ENCODE measurements at regions not wholly inside any gene's neighbourhood (a gene's known extent, or its start where the extent isn't known, plus 50 kb on each side); places are given as distances from the start of the nearest gene placed in this dataset.

DNA sequence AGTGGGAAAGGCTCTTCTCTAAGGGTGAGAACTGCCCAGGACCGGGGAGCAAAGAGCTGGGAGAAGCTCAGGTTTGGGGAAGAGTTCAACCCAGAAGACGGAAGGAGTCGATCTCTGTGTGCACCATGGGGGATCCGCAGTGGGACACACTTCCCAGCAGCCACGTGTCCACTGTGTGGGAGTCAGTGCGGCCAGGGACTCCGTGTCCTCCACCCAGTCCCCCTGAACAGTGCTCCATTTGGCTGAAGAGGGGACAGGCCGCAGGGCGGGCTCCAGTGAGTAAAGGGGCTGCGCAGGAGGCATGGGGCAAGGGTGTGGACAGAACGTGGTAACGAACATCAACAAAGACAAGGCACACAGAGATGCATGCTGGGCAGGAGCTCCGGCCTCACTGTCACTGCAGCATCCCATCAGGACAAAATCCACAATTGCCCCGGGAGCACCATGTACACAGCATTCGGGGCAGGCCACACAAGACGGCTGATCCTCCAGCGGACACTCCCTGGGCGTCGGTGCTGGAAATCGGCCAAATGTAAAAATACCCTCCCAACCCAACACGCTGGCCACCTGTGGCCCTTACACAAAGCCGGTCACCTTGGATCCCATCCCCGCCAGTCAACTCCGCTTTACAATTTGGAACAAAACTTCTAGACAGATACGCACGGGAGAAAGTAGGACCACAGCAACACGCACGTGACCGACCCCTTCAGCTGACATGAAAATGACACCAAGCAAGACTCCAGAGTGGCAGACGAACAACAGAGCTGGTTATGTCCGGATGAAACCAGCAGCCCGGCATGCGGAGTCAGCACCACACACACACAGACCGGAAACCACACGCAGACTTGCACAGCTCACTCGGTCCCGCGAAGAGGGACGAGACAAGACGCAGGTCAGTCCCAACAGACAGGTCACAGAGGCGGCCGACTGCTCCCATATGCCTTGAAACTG, 366.8 kb downstream of the SHANK2 start:
- peaks cover 8% of the 10 kb centered on the region for H3K27me3 Mint-ChIP-seq (ENCODE audit: low read depth)
- no peak for DNase-seq (ENCODE audit: low spot score)
- TF ChIP-seq, protein P1, sequence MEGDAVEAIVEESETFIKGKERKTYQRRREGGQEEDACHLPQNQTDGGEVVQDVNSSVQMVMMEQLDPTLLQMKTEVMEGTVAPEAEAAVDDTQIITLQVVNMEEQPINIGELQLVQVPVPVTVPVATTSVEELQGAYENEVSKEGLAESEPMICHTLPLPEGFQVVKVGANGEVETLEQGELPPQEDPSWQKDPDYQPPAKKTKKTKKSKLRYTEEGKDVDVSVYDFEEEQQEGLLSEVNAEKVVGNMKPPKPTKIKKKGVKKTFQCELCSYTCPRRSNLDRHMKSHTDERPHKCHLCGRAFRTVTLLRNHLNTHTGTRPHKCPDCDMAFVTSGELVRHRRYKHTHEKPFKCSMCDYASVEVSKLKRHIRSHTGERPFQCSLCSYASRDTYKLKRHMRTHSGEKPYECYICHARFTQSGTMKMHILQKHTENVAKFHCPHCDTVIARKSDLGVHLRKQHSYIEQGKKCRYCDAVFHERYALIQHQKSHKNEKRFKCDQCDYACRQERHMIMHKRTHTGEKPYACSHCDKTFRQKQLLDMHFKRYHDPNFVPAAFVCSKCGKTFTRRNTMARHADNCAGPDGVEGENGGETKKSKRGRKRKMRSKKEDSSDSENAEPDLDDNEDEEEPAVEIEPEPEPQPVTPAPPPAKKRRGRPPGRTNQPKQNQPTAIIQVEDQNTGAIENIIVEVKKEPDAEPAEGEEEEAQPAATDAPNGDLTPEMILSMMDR (IDR thresholded peaks at IDR 0.05) = no peak
- H3K9me3 Mint-ChIP-seq (ENCODE audit: low read depth) = peaks cover 3% of the 10 kb centered on the region
- no peak overlapping the region for H3K4me3 Mint-ChIP-seq (ENCODE audit: unreplicated experiment)
- H3K4me1 Mint-ChIP-seq (ENCODE audit: low read depth) = peaks cover 6% of the 10 kb centered on the region
- H3K36me3 Mint-ChIP-seq (ENCODE audit: low read depth) = peaks cover 2% of the 10 kb centered on the region
- H3K27ac Mint-ChIP-seq (ENCODE audit: unreplicated experiment) = no peak overlapping the region

DNA sequence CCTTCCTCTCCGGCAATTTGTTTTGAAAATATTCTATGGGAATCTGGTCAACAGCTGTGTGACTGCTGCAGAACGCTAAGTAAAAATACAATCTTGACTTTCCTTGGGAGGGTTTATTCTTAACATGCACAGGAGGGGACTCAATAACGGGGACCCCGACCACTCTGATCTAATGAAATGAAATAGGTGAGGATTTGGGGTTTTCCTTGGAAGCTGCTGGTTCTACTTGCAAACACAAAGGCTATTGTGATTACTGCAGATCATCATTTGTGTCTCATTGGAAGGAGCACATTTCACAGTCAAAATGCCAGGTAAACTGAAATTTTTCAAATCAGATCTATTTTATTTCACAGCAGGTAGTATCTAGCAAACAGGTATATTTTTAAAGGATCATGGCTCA, 366.1 kb downstream of the SHANK2 start:
- H3K4me3 Mint-ChIP-seq (ENCODE audit: unreplicated experiment) = no peak overlapping the region
- H3K9me3 Mint-ChIP-seq (ENCODE audit: low read depth) = peaks cover 3% of the 10 kb centered on the region
- TF ChIP-seq, protein P1 (IDR thresholded peaks at IDR 0.05) = no peak
- H3K27ac Mint-ChIP-seq (ENCODE audit: unreplicated experiment) = no peak overlapping the region
- H3K36me3 Mint-ChIP-seq (ENCODE audit: low read depth) = peaks cover 2% of the 10 kb centered on the region
- H3K27me3 Mint-ChIP-seq (ENCODE audit: low read depth) = peaks cover 8% of the 10 kb centered on the region
- peaks cover 6% of the 10 kb centered on the region for H3K4me1 Mint-ChIP-seq (ENCODE audit: low read depth)
- DNase-seq (ENCODE audit: low spot score) = no peak

DNA sequence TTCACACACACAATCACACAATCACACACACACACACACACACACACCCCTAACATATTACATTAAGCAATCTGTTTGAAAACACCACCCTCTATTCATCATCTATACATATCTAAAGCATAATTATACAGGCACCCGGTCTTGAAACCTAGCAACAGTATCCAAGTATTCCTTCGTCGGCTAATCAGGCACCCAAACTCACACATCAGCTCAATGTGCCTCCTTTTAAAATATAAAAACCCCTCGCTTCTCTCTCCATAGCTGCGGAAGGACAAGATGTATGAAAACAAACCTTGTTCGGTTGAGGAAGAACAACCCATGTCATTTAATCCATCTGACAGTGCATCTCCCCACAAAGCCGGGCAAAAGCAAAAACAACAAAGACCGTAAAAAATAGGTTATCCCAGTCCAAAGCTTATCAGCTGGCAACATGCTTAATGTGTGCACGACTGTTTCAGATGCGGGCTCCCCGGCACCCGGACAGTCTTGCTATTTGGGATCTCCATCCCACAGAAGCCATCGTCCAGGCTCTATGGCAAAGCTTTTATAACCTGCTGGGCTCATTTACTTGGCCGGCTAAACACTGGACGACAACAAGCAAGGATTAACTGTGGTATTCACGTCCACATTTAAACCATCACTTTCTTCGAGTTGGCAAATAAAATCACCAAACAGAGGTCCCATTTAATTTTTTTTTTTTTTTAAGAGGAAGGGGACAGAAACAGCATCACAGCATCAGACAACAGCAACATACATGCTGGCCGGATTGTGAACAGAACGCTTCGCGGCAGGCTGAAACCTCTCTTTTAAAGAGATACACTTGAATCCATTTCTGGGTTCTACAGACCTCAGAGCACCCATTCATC, 365.5 kb downstream of the SHANK2 start:
- H3K4me1 Mint-ChIP-seq (ENCODE audit: low read depth) = peaks cover 6% of the 10 kb centered on the region
- peaks cover 3% of the 10 kb centered on the region for H3K9me3 Mint-ChIP-seq (ENCODE audit: low read depth)

DNA sequence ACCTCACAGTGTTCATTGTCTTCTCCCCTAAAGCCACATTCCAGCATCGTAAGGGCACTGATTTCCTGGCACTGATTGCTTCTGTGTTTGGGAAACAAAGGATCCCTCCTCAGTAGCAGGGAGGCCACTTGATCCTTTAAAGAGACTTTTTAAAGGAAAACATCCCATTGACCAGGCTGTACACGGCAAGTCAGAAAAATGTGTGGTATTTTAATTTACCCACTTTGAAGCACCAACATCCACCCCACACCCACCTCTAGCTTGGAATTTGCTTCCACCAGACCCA, 364.9 kb downstream of the SHANK2 start:
- peaks cover 3% of the 10 kb centered on the region for H3K9me3 Mint-ChIP-seq (ENCODE audit: low read depth)
- H3K36me3 Mint-ChIP-seq (ENCODE audit: low read depth) = peaks cover 2% of the 10 kb centered on the region
- TF ChIP-seq, protein P1 (IDR thresholded peaks at IDR 0.05) = no peak
- peaks cover 6% of the 10 kb centered on the region for H3K4me1 Mint-ChIP-seq (ENCODE audit: low read depth)
- no peak overlapping the region for H3K27ac Mint-ChIP-seq (ENCODE audit: unreplicated experiment)
- DNase-seq (ENCODE audit: low spot score) = no peak
- H3K4me3 Mint-ChIP-seq (ENCODE audit: unreplicated experiment) = no peak overlapping the region
- peaks cover 8% of the 10 kb centered on the region for H3K27me3 Mint-ChIP-seq (ENCODE audit: low read depth)

More for the DNA sequence above, 365.5 kb downstream of the SHANK2 start:
- TF ChIP-seq, protein P1 (IDR thresholded peaks at IDR 0.05) = no peak
- no peak overlapping the region for H3K27ac Mint-ChIP-seq (ENCODE audit: unreplicated experiment)
- H3K4me3 Mint-ChIP-seq (ENCODE audit: unreplicated experiment) = no peak overlapping the region
- peaks cover 2% of the 10 kb centered on the region for H3K36me3 Mint-ChIP-seq (ENCODE audit: low read depth)
- H3K27me3 Mint-ChIP-seq (ENCODE audit: low read depth) = peaks cover 8% of the 10 kb centered on the region
- no peak for DNase-seq (ENCODE audit: low spot score)

DNA sequence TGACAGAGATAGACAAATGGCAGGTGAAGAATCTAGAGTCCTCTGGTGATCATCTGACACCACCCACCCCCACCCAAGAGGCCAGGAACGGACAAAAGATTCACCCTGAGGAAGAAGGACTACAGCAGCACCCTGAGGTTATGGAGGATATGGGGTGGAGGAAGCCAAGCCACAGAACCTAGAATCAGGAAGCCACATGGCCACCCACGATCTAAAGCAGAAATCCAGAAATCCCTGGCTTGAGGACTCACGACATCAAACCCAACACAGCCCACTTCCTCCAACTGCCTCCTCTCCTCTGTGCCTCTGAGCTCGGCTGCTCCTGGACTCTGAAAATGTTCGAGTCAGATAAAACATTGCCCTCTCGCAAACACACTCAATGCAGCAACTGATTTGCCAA, 364.3 kb downstream of the SHANK2 start:
- peaks cover 6% of the 10 kb centered on the region for H3K4me1 Mint-ChIP-seq (ENCODE audit: low read depth)
- TF ChIP-seq, protein P1 (IDR thresholded peaks at IDR 0.05) = no peak
- peaks cover 11% of the 10 kb centered on the region for H3K27me3 Mint-ChIP-seq (ENCODE audit: low read depth)
- peaks cover 2% of the 10 kb centered on the region for H3K36me3 Mint-ChIP-seq (ENCODE audit: low read depth)
- H3K9me3 Mint-ChIP-seq (ENCODE audit: low read depth) = peaks cover 3% of the 10 kb centered on the region
- no peak overlapping the region for H3K27ac Mint-ChIP-seq (ENCODE audit: unreplicated experiment)
- no peak overlapping the region for H3K4me3 Mint-ChIP-seq (ENCODE audit: unreplicated experiment)
- DNase-seq (ENCODE audit: low spot score) = no peak

All from chondrocyte (in vitro differentiated cells).